WTC11 (cell line): ENCODE measurements at regions not wholly inside any gene's neighbourhood (a gene's known extent, or its start where the extent isn't known, plus 50 kb on each side); places are given as distances from the start of the nearest gene placed in this dataset.

Experiments used
- ATAC-seq: fragments of 200-7000 bp; cut with Tn5 transposase; 2 replicates; pipeline ENCODE4 v1.10.0; 2021; ENCODE audit warnings: mild to moderate bottlenecking, moderate library complexity
- CTCF ChIA-PET: fragments of 300-600 bp; sonication (Branson Sonifier 250); formaldehyde crosslinking; loops from one replicate; lab custom pipeline; 2021; ENCODE audit warnings: antibody characterized with exemption; lab: Charles Lee
- POLR2A ChIA-PET: fragments of 350-600 bp; sonication (Branson Sonifier 250); formaldehyde crosslinking; loops from one replicate; lab custom pipeline; 2021; ENCODE audit warnings: antibody characterized with exemption; lab: Charles Lee
- DNase-seq: peaks from one replicate; pipeline ENCODE4 v3.0.0; 2021; ENCODE audit warnings: low spot score
- H3K27ac Mint-ChIP-seq: 2 replicates; pipeline ENCODE4 v1.8.0; 2021; ENCODE audit warnings: mixed read lengths
- H3K27me3 Mint-ChIP-seq: 2 replicates; pipeline ENCODE4 v1.8.0; 2021; ENCODE audit warnings: low read depth, mild to moderate bottlenecking, moderate library complexity, mixed read lengths
- H3K36me3 Mint-ChIP-seq: 2 replicates; pipeline ENCODE4 v1.8.0; 2021; ENCODE audit warnings: mixed read lengths
- H3K4me1 Mint-ChIP-seq: 2 replicates; pipeline ENCODE4 v1.8.0; 2022; ENCODE audit warnings: mixed read lengths
- H3K4me3 Mint-ChIP-seq: 2 replicates; pipeline ENCODE4 v1.8.0; 2021; ENCODE audit warnings: mild to moderate bottlenecking, moderate library complexity, mixed read lengths
- H3K9me3 Mint-ChIP-seq: 2 replicates; pipeline ENCODE4 v1.8.0; 2021; ENCODE audit warnings: mixed read lengths
- ATF1 ChIP-seq: sonication (generic); formaldehyde crosslinking; IDR thresholded peaks from 2 replicates; pipeline ENCODE4 v1.8.1; 2023; ENCODE audit warnings: mild to moderate bottlenecking, moderate library complexity, missing genetic modification reagents
- CBFB ChIP-seq: sonication (generic); formaldehyde crosslinking; IDR thresholded peaks from 2 replicates; pipeline ENCODE4 v1.8.1; 2022; ENCODE audit warnings: mild to moderate bottlenecking, low read depth, missing genetic modification reagents
- EMX1 ChIP-seq: fragments of 250-450 bp; sonication (Bioruptor Pico); IDR thresholded peaks from 2 replicates; pipeline ENCODE4 v1.8.0; 2021; ENCODE audit warnings: mild to moderate bottlenecking
- ESRRA ChIP-seq: sonication (generic); formaldehyde crosslinking; IDR thresholded peaks from 2 replicates; pipeline ENCODE4 v1.8.1; 2022; ENCODE audit warnings: mild to moderate bottlenecking, missing genetic modification reagents, borderline replicate concordance
- MXD4 ChIP-seq: fragments of 250-450 bp; sonication (Bioruptor Pico); IDR thresholded peaks from 2 replicates; pipeline ENCODE4 v1.8.0; 2021; ENCODE audit warnings: mild to moderate bottlenecking, moderate library complexity, borderline replicate concordance
- NFATC4 ChIP-seq: fragments of 250-450 bp; sonication (Bioruptor Pico); IDR thresholded peaks from 2 replicates; pipeline ENCODE4 v1.9.0; 2021; ENCODE audit warnings: mild to moderate bottlenecking
- OVOL2 ChIP-seq: fragments of 250-450 bp; sonication (Bioruptor Pico); IDR thresholded peaks from 2 replicates; pipeline ENCODE4 v1.9.0; 2021; ENCODE audit warnings: mild to moderate bottlenecking, borderline replicate concordance
- PRRX2 ChIP-seq: fragments of 250-450 bp; sonication (Bioruptor Pico); IDR thresholded peaks from 2 replicates; pipeline ENCODE4 v1.8.0; 2021; ENCODE audit warnings: mild to moderate bottlenecking
- SMAD3 ChIP-seq: sonication (generic); formaldehyde crosslinking; IDR thresholded peaks from 2 replicates; pipeline ENCODE4 v1.8.0; 2022; ENCODE audit warnings: missing genetic modification reagents, mild to moderate bottlenecking, borderline replicate concordance
- ZBTB21 ChIP-seq: sonication (generic); formaldehyde crosslinking; IDR thresholded peaks from 2 replicates; pipeline ENCODE4 v1.8.1; 2023; ENCODE audit warnings: mild to moderate bottlenecking, missing genetic modification reagents, borderline replicate concordance
- ZNF423 ChIP-seq: fragments of 250-450 bp; sonication (Bioruptor Pico); IDR thresholded peaks from 2 replicates; pipeline ENCODE4 v2.1.2; 2022; ENCODE audit warnings: mild to moderate bottlenecking, moderate library complexity
- TF ChIP-seq, protein P1 (sequence below): sonication (generic); formaldehyde crosslinking; IDR thresholded peaks from 2 replicates; pipeline ENCODE4 v1.8.1; 2022; ENCODE audit warnings: mild to moderate bottlenecking, missing genetic modification reagents, moderate library complexity, borderline replicate concordance
- TF ChIP-seq, protein P2 (sequence below): fragments of 250-450 bp; sonication (Bioruptor Pico); IDR thresholded peaks from 2 replicates; pipeline ENCODE4 v2.1.2; 2022; ENCODE audit warnings: mild to moderate bottlenecking, moderate library complexity
- TF ChIP-seq, protein P3 (sequence below): sonication (generic); formaldehyde crosslinking; IDR thresholded peaks from 2 replicates; pipeline ENCODE4 v1.8.0; 2022; ENCODE audit warnings: mild to moderate bottlenecking, missing genetic modification reagents
- TF ChIP-seq, protein P4 (sequence below): sonication (generic); formaldehyde crosslinking; IDR thresholded peaks from 2 replicates; pipeline ENCODE4 v1.8.1; 2023; ENCODE audit warnings: mild to moderate bottlenecking, missing genetic modification reagents, moderate library complexity
- TF ChIP-seq, protein P5 (sequence below): sonication (generic); formaldehyde crosslinking; IDR thresholded peaks from 2 replicates; pipeline ENCODE4 v1.8.1; 2022; ENCODE audit warnings: missing genetic modification reagents, borderline replicate concordance
- TF ChIP-seq, protein P6 (sequence below): sonication (generic); formaldehyde crosslinking; IDR thresholded peaks from 2 replicates; pipeline ENCODE4 v1.8.1; 2023; ENCODE audit warnings: mild to moderate bottlenecking, missing genetic modification reagents
- TF ChIP-seq, protein P7 (sequence below): sonication (generic); formaldehyde crosslinking; IDR thresholded peaks from 2 replicates; pipeline ENCODE4 v1.8.0; 2022; ENCODE audit warnings: mild to moderate bottlenecking, missing genetic modification reagents
- TF ChIP-seq, protein P8 (sequence below): fragments of 250-450 bp; sonication (Bioruptor Pico); IDR thresholded peaks from 2 replicates; pipeline ENCODE4 v1.9.0; 2021; ENCODE audit warnings: mild to moderate bottlenecking, borderline replicate concordance

DNA sequence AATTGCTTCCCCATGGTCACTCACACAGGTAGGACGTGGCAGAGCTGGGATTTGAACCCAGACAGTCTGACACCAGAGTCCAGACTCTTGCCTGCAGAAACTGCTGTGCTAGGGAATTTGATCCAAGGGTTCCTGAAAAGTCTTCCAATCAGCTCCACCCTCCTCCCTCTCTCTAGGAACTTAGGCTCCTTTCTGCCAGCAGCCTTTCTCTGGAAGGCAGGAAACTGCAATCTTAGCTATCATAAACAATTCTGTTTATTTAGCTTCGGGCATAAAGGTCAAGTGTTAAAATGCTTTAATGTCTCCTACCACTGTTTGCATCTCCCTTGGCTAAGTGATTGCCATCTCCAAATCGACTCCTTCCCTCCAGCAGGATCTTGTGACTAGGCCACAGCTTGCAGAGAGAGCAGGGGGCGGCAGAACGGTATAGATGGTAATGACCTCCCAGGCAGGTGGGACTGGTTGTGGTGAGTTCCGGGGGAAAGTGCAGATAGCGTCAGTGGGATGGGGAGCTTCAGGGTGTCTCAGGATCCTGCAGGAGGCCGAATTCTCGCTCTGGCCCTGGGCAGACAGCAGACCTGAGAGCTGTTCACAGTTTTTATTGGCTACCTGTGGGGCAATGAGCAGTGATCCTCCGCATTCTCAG lies 882.4 kb upstream of the EEF2KMT start:
- H3K9me3 Mint-ChIP-seq: peaks cover 69% of the 10 kb centered on the region
- TF ChIP-seq NFATC4 (CRISPR knock-in tag): no peak
- TF ChIP-seq, protein P1, sequence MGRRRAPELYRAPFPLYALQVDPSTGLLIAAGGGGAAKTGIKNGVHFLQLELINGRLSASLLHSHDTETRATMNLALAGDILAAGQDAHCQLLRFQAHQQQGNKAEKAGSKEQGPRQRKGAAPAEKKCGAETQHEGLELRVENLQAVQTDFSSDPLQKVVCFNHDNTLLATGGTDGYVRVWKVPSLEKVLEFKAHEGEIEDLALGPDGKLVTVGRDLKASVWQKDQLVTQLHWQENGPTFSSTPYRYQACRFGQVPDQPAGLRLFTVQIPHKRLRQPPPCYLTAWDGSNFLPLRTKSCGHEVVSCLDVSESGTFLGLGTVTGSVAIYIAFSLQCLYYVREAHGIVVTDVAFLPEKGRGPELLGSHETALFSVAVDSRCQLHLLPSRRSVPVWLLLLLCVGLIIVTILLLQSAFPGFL (CRISPR knock-in tag): no peak
- no peak for TF ChIP-seq ESRRA (CRISPR knock-in tag)
- no peak for TF ChIP-seq ZNF423 (CRISPR knock-in tag)
- no peak for TF ChIP-seq MXD4 (CRISPR knock-in tag)
- TF ChIP-seq, protein P2, sequence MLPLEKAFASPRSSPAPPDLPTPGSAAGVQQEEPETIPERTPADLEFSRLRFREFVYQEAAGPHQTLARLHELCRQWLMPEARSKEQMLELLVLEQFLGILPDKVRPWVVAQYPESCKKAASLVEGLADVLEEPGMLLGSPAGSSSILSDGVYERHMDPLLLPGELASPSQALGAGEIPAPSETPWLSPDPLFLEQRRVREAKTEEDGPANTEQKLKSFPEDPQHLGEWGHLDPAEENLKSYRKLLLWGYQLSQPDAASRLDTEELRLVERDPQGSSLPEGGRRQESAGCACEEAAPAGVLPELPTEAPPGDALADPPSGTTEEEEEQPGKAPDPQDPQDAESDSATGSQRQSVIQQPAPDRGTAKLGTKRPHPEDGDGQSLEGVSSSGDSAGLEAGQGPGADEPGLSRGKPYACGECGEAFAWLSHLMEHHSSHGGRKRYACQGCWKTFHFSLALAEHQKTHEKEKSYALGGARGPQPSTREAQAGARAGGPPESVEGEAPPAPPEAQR (CRISPR knock-in tag): no peak
- TF ChIP-seq, protein P3, sequence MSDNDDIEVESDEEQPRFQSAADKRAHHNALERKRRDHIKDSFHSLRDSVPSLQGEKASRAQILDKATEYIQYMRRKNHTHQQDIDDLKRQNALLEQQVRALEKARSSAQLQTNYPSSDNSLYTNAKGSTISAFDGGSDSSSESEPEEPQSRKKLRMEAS (CRISPR knock-in tag): no peak
- no peak for TF ChIP-seq SMAD3 (CRISPR knock-in tag)
- no peak for TF ChIP-seq OVOL2 (CRISPR knock-in tag)
- TF ChIP-seq, protein P4, sequence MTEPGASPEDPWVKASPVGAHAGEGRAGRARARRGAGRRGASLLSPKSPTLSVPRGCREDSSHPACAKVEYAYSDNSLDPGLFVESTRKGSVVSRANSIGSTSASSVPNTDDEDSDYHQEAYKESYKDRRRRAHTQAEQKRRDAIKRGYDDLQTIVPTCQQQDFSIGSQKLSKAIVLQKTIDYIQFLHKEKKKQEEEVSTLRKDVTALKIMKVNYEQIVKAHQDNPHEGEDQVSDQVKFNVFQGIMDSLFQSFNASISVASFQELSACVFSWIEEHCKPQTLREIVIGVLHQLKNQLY: no peak
- TF ChIP-seq, protein P5, sequence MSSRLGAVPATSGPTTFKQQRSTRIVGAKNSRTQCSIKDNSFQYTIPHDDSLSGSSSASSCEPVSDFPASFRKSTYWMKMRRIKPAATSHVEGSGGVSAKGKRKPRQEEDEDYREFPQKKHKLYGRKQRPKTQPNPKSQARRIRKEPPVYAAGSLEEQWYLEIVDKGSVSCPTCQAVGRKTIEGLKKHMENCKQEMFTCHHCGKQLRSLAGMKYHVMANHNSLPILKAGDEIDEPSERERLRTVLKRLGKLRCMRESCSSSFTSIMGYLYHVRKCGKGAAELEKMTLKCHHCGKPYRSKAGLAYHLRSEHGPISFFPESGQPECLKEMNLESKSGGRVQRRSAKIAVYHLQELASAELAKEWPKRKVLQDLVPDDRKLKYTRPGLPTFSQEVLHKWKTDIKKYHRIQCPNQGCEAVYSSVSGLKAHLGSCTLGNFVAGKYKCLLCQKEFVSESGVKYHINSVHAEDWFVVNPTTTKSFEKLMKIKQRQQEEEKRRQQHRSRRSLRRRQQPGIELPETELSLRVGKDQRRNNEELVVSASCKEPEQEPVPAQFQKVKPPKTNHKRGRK (CRISPR knock-in tag): no peak
- TF ChIP-seq ATF1: no peak
- TF ChIP-seq, protein P6, sequence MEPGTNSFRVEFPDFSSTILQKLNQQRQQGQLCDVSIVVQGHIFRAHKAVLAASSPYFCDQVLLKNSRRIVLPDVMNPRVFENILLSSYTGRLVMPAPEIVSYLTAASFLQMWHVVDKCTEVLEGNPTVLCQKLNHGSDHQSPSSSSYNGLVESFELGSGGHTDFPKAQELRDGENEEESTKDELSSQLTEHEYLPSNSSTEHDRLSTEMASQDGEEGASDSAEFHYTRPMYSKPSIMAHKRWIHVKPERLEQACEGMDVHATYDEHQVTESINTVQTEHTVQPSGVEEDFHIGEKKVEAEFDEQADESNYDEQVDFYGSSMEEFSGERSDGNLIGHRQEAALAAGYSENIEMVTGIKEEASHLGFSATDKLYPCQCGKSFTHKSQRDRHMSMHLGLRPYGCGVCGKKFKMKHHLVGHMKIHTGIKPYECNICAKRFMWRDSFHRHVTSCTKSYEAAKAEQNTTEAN: no peak
- TF ChIP-seq, protein P7, sequence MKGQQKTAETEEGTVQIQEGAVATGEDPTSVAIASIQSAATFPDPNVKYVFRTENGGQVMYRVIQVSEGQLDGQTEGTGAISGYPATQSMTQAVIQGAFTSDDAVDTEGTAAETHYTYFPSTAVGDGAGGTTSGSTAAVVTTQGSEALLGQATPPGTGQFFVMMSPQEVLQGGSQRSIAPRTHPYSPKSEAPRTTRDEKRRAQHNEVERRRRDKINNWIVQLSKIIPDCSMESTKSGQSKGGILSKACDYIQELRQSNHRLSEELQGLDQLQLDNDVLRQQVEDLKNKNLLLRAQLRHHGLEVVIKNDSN (CRISPR knock-in tag): no peak
- TF ChIP-seq EMX1: no peak
- ATAC-seq (no peak), DNase-seq (no peak)
- no peak overlapping the region for H3K4me3 Mint-ChIP-seq
- POLR2A ChIA-PET: no interaction called here
- no peak overlapping the region for H3K27ac Mint-ChIP-seq
- no peaks in the 10 kb centered on the region for H3K4me1 Mint-ChIP-seq
- peaks cover 77% of the 10 kb centered on the region for H3K36me3 Mint-ChIP-seq
- H3K27me3 Mint-ChIP-seq: peaks cover 12% of the 10 kb centered on the region
- CTCF ChIA-PET: no interaction called here

DNA sequence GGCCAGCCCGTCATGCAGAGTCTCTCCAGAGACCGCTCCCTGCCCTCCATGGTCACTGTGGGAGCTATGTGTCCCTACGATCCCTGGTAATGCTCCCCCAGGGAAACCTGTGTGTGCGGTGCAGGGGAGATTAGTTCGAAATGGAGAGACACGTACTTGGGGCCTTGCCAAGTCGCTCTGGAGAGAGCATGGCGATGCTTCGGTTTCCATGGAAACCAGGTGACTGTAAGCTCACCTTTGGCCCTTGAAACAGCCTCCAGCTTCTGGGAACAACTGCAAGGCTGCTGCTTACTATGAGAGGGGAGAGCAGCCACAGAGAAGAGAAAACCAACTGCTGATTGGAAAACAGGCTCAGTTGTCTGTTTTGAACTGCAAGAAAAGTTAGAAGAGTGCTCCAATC lies 879.7 kb upstream of the EEF2KMT start:
- ATAC-seq (no peak), DNase-seq (no peak)
- POLR2A ChIA-PET: no interaction called here
- CTCF ChIA-PET: interaction anchor here (0.6 kb wide), 1 partner anchor 369 kb away, joined by 3 read pairs; no protein-coding TSS in a partner anchor
- Mint-ChIP-seq H3K36me3 (peaks cover 80% of the 10 kb centered on the region), H3K4me1 (no peaks in the 10 kb centered on the region), H3K27me3 (peaks cover 7% of the 10 kb centered on the region), H3K27ac (no peak overlapping the region), H3K4me3 (no peak overlapping the region), H3K9me3 (peaks cover 72% of the 10 kb centered on the region)
- TF ChIP-seq, protein P6: no peak
- TF ChIP-seq CBFB (no peak), ESRRA (CRISPR knock-in tag) (no peak), ZBTB21 (CRISPR knock-in tag) (no peak), PRRX2 (CRISPR knock-in tag) (no peak)
- TF ChIP-seq, protein P7 (CRISPR knock-in tag): no peak
- TF ChIP-seq, protein P8, sequence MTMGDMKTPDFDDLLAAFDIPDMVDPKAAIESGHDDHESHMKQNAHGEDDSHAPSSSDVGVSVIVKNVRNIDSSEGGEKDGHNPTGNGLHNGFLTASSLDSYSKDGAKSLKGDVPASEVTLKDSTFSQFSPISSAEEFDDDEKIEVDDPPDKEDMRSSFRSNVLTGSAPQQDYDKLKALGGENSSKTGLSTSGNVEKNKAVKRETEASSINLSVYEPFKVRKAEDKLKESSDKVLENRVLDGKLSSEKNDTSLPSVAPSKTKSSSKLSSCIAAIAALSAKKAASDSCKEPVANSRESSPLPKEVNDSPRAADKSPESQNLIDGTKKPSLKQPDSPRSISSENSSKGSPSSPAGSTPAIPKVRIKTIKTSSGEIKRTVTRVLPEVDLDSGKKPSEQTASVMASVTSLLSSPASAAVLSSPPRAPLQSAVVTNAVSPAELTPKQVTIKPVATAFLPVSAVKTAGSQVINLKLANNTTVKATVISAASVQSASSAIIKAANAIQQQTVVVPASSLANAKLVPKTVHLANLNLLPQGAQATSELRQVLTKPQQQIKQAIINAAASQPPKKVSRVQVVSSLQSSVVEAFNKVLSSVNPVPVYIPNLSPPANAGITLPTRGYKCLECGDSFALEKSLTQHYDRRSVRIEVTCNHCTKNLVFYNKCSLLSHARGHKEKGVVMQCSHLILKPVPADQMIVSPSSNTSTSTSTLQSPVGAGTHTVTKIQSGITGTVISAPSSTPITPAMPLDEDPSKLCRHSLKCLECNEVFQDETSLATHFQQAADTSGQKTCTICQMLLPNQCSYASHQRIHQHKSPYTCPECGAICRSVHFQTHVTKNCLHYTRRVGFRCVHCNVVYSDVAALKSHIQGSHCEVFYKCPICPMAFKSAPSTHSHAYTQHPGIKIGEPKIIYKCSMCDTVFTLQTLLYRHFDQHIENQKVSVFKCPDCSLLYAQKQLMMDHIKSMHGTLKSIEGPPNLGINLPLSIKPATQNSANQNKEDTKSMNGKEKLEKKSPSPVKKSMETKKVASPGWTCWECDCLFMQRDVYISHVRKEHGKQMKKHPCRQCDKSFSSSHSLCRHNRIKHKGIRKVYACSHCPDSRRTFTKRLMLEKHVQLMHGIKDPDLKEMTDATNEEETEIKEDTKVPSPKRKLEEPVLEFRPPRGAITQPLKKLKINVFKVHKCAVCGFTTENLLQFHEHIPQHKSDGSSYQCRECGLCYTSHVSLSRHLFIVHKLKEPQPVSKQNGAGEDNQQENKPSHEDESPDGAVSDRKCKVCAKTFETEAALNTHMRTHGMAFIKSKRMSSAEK (CRISPR knock-in tag): no peak
